GM23338 (cell line): ENCODE measurements at regions not wholly inside any gene's neighbourhood (a gene's known extent, or its start where the extent isn't known, plus 50 kb on each side); places are given as distances from the start of the nearest gene placed in this dataset.

Experiments used
- ATAC-seq: fragments of 200-7000 bp; cut with Tn5 transposase; 3 replicates; pipeline ENCODE4 v1.9.1; 2020
- DNase-seq: peaks from one replicate; pipeline ENCODE4 v3.0.0-alpha.2; 2015; ENCODE audit warnings: low spot score
- H2AFZ ChIP-seq: fragments of 200-600 bp; sonication (generic); 2 replicates; pipeline ENCODE4 v1.8.0; 2016; ENCODE audit warnings: antibody characterized with exemption, mild to moderate bottlenecking, moderate library complexity
- H3F3A ChIP-seq: fragments of 200-600 bp; sonication (generic); replicated peaks from 2 replicates; pipeline ENCODE4 v1.8.0; 2017; ENCODE audit warnings: antibody characterized with exemption, mixed run types, low read depth
- H3K27ac ChIP-seq: fragments of 200-600 bp; sonication (generic); 2 replicates; pipeline ENCODE4 v1.6.1; 2016; ENCODE audit warnings: low read depth
- H3K27me3 ChIP-seq: fragments of 200-600 bp; sonication (generic); 2 replicates; pipeline ENCODE4 v1.8.0; 2016; ENCODE audit warnings: mild to moderate bottlenecking, mixed run types, moderate library complexity; ENCODE audit not compliant: insufficient read depth
- H3K36me3 ChIP-seq: fragments of 200-600 bp; sonication (generic); 2 replicates; pipeline ENCODE4 v1.8.0; 2016; ENCODE audit warnings: mild to moderate bottlenecking; ENCODE audit not compliant: insufficient read depth
- H3K4me1 ChIP-seq: fragments of 200-600 bp; sonication (generic); 2 replicates; pipeline ENCODE4 v1.8.0; 2016; ENCODE audit warnings: mild to moderate bottlenecking, moderate library complexity; ENCODE audit not compliant: insufficient read depth
- H3K4me2 ChIP-seq: fragments of 200-600 bp; sonication (generic); 2 replicates; pipeline ENCODE4 v1.7.1; 2017; ENCODE audit warnings: mixed run types
- H3K4me3 ChIP-seq: fragments of 200-600 bp; sonication (generic); 2 replicates; pipeline ENCODE4 v1.6.1; 2016; ENCODE audit warnings: mixed run types
- H3K79me2 ChIP-seq: fragments of 200-600 bp; sonication (generic); replicated peaks from 2 replicates; pipeline ENCODE4 v1.8.0; 2017; ENCODE audit warnings: mild to moderate bottlenecking; ENCODE audit not compliant: insufficient read depth
- H3K9me2 ChIP-seq: fragments of 200-600 bp; sonication (generic); 2 replicates; pipeline ENCODE4 v1.8.0; 2017; ENCODE audit not compliant: insufficient read depth
- H4K20me1 ChIP-seq: fragments of 200-600 bp; sonication (generic); replicated peaks from 2 replicates; pipeline ENCODE4 v1.8.0; 2017; ENCODE audit warnings: mild to moderate bottlenecking; ENCODE audit not compliant: insufficient read depth
- H3K27ac Mint-ChIP-seq: 2 replicates; pipeline ENCODE4 v1.8.0; 2020; ENCODE audit warnings: inconsistent platforms, mild to moderate bottlenecking, moderate library complexity, mixed read lengths
- H3K27me3 Mint-ChIP-seq: 3 replicates; pipeline ENCODE4 v1.8.0; 2022; ENCODE audit warnings: low read depth, mild to moderate bottlenecking, moderate library complexity, mixed read lengths, inconsistent platforms; ENCODE audit not compliant: insufficient read depth, poor library complexity
- H3K36me3 Mint-ChIP-seq: 3 replicates; pipeline ENCODE4 v1.8.0; 2021; ENCODE audit warnings: low read depth, mild to moderate bottlenecking, inconsistent platforms, moderate library complexity, mixed read lengths
- H3K4me1 Mint-ChIP-seq: 3 replicates; pipeline ENCODE4 v1.8.0; 2020; ENCODE audit warnings: mild to moderate bottlenecking, inconsistent platforms, mixed read lengths
- H3K4me3 Mint-ChIP-seq: 3 replicates; pipeline ENCODE4 v1.8.0; 2021; ENCODE audit warnings: moderate library complexity, mild to moderate bottlenecking, inconsistent platforms, mixed read lengths
- H3K9me3 Mint-ChIP-seq: 3 replicates; pipeline ENCODE4 v1.8.0; 2020; ENCODE audit warnings: moderate library complexity, mild to moderate bottlenecking, inconsistent platforms, mixed read lengths
- CREB1 ChIP-seq: fragments of 250-450 bp; sonication (Bioruptor Pico); IDR thresholded peaks from 2 replicates; pipeline ENCODE4 v1.5.0; 2020; ENCODE audit warnings: low read depth, mild to moderate bottlenecking, moderate library complexity
- ETS1 ChIP-seq: IDR thresholded peaks from 2 replicates; pipeline ENCODE4 v1.6.1; 2016; ENCODE audit warnings: antibody characterized with exemption
- EZH2 ChIP-seq: fragments of 200-600 bp; sonication (generic); IDR thresholded peaks from one replicate; pipeline ENCODE4 v1.8.0; 2017; ENCODE audit warnings: antibody characterized with exemption, mild to moderate bottlenecking, low read depth; ENCODE audit not compliant: unreplicated experiment
- NANOG ChIP-seq: IDR thresholded peaks from 2 replicates; pipeline ENCODE4 v1.6.1; 2016; ENCODE audit warnings: antibody characterized with exemption, borderline replicate concordance
- POLR2AphosphoS5 ChIP-seq: IDR thresholded peaks from 2 replicates; pipeline ENCODE4 v1.6.1; 2016; ENCODE audit warnings: antibody characterized with exemption, low read depth
- REST ChIP-seq: IDR thresholded peaks from one replicate; pipeline ENCODE4 v1.6.1; 2018; ENCODE audit warnings: antibody characterized with exemption; ENCODE audit not compliant: unreplicated experiment
- STAT1 ChIP-seq: IDR thresholded peaks from one replicate; pipeline ENCODE4 v1.6.1; 2016; ENCODE audit warnings: antibody characterized with exemption; ENCODE audit not compliant: unreplicated experiment
- ZNF114 ChIP-seq: fragments of 250-450 bp; sonication (Bioruptor Pico); IDR thresholded peaks from 2 replicates; pipeline ENCODE4 v1.5.0; 2020; ENCODE audit warnings: mild to moderate bottlenecking, moderate library complexity
- ZNF331 ChIP-seq: fragments of 250-450 bp; sonication (Bioruptor Pico); IDR thresholded peaks from 2 replicates; pipeline ENCODE4 v1.5.0; 2020; ENCODE audit warnings: low read depth, mild to moderate bottlenecking, moderate library complexity
- TF ChIP-seq, protein P1 (sequence below), 2 experiments: fragments of 200-600 bp in 1 of 2; sonication (generic) in 1 of 2; conservative IDR thresholded peaks; 2 replicates each; pipeline versions ENCODE4 v1.5.1 to v1.6.1; 2016 to 2017; ENCODE audit warnings: antibody characterized with exemption in 2 of 2, low read depth in 2 of 2, mild to moderate bottlenecking in 2 of 2, moderate library complexity in 1 of 2
- TF ChIP-seq, protein P2 (sequence below): fragments of 250-450 bp; sonication (Bioruptor Pico); IDR thresholded peaks from 2 replicates; pipeline ENCODE4 v1.5.0; 2020; ENCODE audit warnings: mild to moderate bottlenecking, moderate library complexity

- Histone ChIP-seq H3K79me2 (no peaks in the 10 kb centered on the region), H3K27me3 (no peaks in the 10 kb centered on the region), H3K4me1 (no peaks in the 10 kb centered on the region), H3F3A (no peaks in the 10 kb centered on the region), H3K4me3 (no peak overlapping the region), H2AFZ (no peak overlapping the region), H3K4me2 (no peak overlapping the region), H3K27ac (no peak overlapping the region), H3K9me2 (no peaks in the 10 kb centered on the region), H3K36me3 (no peaks in the 10 kb centered on the region), H4K20me1 (no peaks in the 10 kb centered on the region)
- DNase-seq = no peak
- no peak for ATAC-seq
- TF ChIP-seq CREB1 (CRISPR knock-in tag) = no peak
- TF ChIP-seq ZNF331 = no peak
- no peak for TF ChIP-seq ZNF114
- no peak for TF ChIP-seq REST
- TF ChIP-seq EZH2 = no peak
- TF ChIP-seq, protein P1, sequence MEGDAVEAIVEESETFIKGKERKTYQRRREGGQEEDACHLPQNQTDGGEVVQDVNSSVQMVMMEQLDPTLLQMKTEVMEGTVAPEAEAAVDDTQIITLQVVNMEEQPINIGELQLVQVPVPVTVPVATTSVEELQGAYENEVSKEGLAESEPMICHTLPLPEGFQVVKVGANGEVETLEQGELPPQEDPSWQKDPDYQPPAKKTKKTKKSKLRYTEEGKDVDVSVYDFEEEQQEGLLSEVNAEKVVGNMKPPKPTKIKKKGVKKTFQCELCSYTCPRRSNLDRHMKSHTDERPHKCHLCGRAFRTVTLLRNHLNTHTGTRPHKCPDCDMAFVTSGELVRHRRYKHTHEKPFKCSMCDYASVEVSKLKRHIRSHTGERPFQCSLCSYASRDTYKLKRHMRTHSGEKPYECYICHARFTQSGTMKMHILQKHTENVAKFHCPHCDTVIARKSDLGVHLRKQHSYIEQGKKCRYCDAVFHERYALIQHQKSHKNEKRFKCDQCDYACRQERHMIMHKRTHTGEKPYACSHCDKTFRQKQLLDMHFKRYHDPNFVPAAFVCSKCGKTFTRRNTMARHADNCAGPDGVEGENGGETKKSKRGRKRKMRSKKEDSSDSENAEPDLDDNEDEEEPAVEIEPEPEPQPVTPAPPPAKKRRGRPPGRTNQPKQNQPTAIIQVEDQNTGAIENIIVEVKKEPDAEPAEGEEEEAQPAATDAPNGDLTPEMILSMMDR (conservative IDR thresholded peaks at IDR 0.05; ENCODE audit: low read depth in 2 of 2) = no peak
- no peak for TF ChIP-seq NANOG
- no peak for TF ChIP-seq POLR2AphosphoS5
- no peak for TF ChIP-seq ETS1
- Mint-ChIP-seq H3K27ac (no peak overlapping the region), H3K36me3 (peaks cover 5% of the 10 kb centered on the region; the same call in 2 of the 3 replicates), H3K4me1 (no peaks in the 10 kb centered on the region), H3K4me3 (no peak overlapping the region), H3K9me3 (peaks cover 19% of the 10 kb centered on the region), H3K27me3 (no peaks in the 10 kb centered on the region)
Observed at GRCh38 chr12:91629440-91629839, 446.8 kb upstream of the DCN start.

GRCh38 chr12:91628656-91629055, 446.0 kb upstream of the DCN start:
- Histone ChIP-seq H3K36me3 (no peaks in the 10 kb centered on the region), H4K20me1 (no peaks in the 10 kb centered on the region), H3K9me2 (no peaks in the 10 kb centered on the region), H3K79me2 (no peaks in the 10 kb centered on the region), H3F3A (no peaks in the 10 kb centered on the region), H3K4me2 (no peak overlapping the region), H3K4me3 (no peak overlapping the region), H2AFZ (no peak overlapping the region), H3K27ac (no peak overlapping the region), H3K27me3 (no peaks in the 10 kb centered on the region), H3K4me1 (no peaks in the 10 kb centered on the region)
- Mint-ChIP-seq H3K4me1 (no peaks in the 10 kb centered on the region), H3K27me3 (no peaks in the 10 kb centered on the region), H3K4me3 (no peak overlapping the region), H3K36me3 (peaks cover 5% of the 10 kb centered on the region; the same call in 2 of the 3 replicates), H3K27ac (no peak overlapping the region), H3K9me3 (peaks cover 16% of the 10 kb centered on the region)
- DNase-seq (no peak), ATAC-seq (no peak)
- no peak for TF ChIP-seq STAT1
- TF ChIP-seq, protein P2, sequence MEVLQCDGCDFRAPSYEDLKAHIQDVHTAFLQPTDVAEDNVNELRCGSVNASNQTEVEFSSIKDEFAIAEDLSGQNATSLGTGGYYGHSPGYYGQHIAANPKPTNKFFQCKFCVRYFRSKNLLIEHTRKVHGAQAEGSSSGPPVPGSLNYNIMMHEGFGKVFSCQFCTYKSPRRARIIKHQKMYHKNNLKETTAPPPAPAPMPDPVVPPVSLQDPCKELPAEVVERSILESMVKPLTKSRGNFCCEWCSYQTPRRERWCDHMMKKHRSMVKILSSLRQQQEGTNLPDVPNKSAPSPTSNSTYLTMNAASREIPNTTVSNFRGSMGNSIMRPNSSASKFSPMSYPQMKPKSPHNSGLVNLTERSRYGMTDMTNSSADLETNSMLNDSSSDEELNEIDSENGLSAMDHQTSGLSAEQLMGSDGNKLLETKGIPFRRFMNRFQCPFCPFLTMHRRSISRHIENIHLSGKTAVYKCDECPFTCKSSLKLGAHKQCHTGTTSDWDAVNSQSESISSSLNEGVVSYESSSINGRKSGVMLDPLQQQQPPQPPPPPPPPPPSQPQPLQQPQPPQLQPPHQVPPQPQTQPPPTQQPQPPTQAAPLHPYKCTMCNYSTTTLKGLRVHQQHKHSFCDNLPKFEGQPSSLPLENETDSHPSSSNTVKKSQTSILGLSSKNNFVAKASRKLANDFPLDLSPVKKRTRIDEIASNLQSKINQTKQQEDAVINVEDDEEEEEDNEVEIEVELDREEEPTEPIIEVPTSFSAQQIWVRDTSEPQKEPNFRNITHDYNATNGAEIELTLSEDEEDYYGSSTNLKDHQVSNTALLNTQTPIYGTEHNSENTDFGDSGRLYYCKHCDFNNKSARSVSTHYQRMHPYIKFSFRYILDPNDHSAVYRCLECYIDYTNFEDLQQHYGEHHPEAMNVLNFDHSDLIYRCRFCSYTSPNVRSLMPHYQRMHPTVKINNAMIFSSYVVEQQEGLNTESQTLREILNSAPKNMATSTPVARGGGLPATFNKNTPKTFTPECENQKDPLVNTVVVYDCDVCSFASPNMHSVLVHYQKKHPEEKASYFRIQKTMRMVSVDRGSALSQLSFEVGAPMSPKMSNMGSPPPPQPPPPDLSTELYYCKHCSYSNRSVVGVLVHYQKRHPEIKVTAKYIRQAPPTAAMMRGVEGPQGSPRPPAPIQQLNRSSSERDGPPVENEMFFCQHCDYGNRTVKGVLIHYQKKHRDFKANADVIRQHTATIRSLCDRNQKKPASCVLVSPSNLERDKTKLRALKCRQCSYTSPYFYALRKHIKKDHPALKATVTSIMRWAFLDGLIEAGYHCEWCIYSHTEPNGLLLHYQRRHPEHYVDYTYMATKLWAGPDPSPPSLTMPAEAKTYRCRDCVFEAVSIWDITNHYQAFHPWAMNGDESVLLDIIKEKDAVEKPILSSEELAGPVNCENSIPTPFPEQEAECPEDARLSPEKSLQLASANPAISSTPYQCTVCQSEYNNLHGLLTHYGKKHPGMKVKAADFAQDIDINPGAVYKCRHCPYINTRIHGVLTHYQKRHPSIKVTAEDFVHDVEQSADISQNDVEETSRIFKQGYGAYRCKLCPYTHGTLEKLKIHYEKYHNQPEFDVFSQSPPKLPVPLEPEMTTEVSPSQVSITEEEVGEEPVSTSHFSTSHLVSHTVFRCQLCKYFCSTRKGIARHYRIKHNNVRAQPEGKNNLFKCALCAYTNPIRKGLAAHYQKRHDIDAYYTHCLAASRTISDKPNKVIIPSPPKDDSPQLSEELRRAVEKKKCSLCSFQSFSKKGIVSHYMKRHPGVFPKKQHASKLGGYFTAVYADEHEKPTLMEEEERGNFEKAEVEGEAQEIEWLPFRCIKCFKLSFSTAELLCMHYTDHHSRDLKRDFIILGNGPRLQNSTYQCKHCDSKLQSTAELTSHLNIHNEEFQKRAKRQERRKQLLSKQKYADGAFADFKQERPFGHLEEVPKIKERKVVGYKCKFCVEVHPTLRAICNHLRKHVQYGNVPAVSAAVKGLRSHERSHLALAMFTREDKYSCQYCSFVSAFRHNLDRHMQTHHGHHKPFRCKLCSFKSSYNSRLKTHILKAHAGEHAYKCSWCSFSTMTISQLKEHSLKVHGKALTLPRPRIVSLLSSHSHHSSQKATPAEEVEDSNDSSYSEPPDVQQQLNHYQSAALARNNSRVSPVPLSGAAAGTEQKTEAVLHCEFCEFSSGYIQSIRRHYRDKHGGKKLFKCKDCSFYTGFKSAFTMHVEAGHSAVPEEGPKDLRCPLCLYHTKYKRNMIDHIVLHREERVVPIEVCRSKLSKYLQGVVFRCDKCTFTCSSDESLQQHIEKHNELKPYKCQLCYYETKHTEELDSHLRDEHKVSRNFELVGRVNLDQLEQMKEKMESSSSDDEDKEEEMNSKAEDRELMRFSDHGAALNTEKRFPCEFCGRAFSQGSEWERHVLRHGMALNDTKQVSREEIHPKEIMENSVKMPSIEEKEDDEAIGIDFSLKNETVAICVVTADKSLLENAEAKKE (CRISPR knock-in tag) = no peak
